Hepatocyte (in vitro differentiated cells): ENCODE measurements at regions not wholly inside any gene's neighbourhood (a gene's known extent, or its start where the extent isn't known, plus 50 kb on each side); places are given as distances from the start of the nearest gene placed in this dataset.

Source experiments
- DNase-seq: peaks from one replicate; pipeline ENCODE4 v3.0.0-alpha.2; 2016; ENCODE audit warnings: low spot score
- H2AFZ ChIP-seq: fragments of 200-600 bp; sonication (generic); 2 replicates; pipeline ENCODE4 v1.6.0; 2016; ENCODE audit warnings: antibody characterized with exemption, mild to moderate bottlenecking
- H3K27ac ChIP-seq: fragments of 200-600 bp; sonication (generic); 2 replicates; pipeline ENCODE4 v1.5.1; 2016; ENCODE audit warnings: mild to moderate bottlenecking
- H3K27me3 ChIP-seq: fragments of 200-600 bp; sonication (generic); 2 replicates; pipeline ENCODE4 v1.6.1; 2016
- H3K36me3 ChIP-seq: fragments of 200-600 bp; sonication (generic); replicated peaks from 2 replicates; pipeline ENCODE4 v1.5.1; 2016; ENCODE audit warnings: low read depth; ENCODE audit not compliant: insufficient read depth
- H3K4me1 ChIP-seq: fragments of 200-600 bp; sonication (generic); 2 replicates; pipeline ENCODE4 v1.5.1; 2016; ENCODE audit warnings: mild to moderate bottlenecking, moderate library complexity; ENCODE audit not compliant: insufficient read depth
- H3K4me2 ChIP-seq: fragments of 200-600 bp; sonication (generic); 2 replicates; pipeline ENCODE4 v1.6.0; 2016
- H3K4me3 ChIP-seq: fragments of 200-600 bp; sonication (generic); 2 replicates; pipeline ENCODE4 v1.5.1; 2016; ENCODE audit warnings: mild to moderate bottlenecking
- H3K79me2 ChIP-seq: fragments of 200-600 bp; sonication (generic); 2 replicates; pipeline ENCODE4 v1.6.0; 2017; ENCODE audit warnings: mild to moderate bottlenecking
- H3K9me2 ChIP-seq: fragments of 200-600 bp; sonication (generic); replicated peaks from 2 replicates; pipeline ENCODE4 v1.6.0; 2017; ENCODE audit warnings: mild to moderate bottlenecking; ENCODE audit not compliant: insufficient read depth
- H3K9me3 ChIP-seq: fragments of 200-600 bp; sonication (generic); 2 replicates; pipeline ENCODE4 v1.5.1; 2016; ENCODE audit warnings: low read depth, mild to moderate bottlenecking
- H4K20me1 ChIP-seq: fragments of 200-600 bp; sonication (generic); 2 replicates; pipeline ENCODE4 v1.6.0; 2016; ENCODE audit warnings: mild to moderate bottlenecking; ENCODE audit not compliant: insufficient read depth, poor library complexity, severe bottlenecking
- CTCF ChIP-seq: fragments of 200-600 bp; sonication (generic); IDR thresholded peaks from 2 replicates; pipeline ENCODE4 v1.5.1; 2016; ENCODE audit warnings: antibody characterized with exemption, mild to moderate bottlenecking; ENCODE audit not compliant: poor library complexity
- EZH2 ChIP-seq: fragments of 200-600 bp; sonication (generic); IDR thresholded peaks from 2 replicates; pipeline ENCODE4 v1.6.1; 2016; ENCODE audit warnings: antibody characterized with exemption, mild to moderate bottlenecking, borderline replicate concordance
- EZH2phosphoT487 ChIP-seq: fragments of 200-600 bp; sonication (generic); IDR thresholded peaks from one replicate; pipeline ENCODE4 v1.6.1; 2018; ENCODE audit warnings: antibody characterized with exemption, mild to moderate bottlenecking, low read depth, moderate library complexity; ENCODE audit not compliant: unreplicated experiment, severe bottlenecking
- WGBS: methylation state at CpG from one replicate; pipeline ENCODE4 v1.1.6; 2016; ENCODE audit warnings: low lambda C conversion rate; ENCODE audit errors: missing lambda C conversion rate; 5-methylcytosine and 5-hydroxymethylcytosine counted together

GRCh38 chr2:234739061-234739460 lies 212.8 kb upstream of the SH3BP4 start:
- H3K27me3 ChIP-seq = no peaks in the 10 kb centered on the region
- no peaks in the 10 kb centered on the region for H3K4me1 ChIP-seq
- no peaks in the 10 kb centered on the region for H3K36me3 ChIP-seq
- no peak overlapping the region for H2AFZ ChIP-seq
- H3K9me3 ChIP-seq = no peaks in the 10 kb centered on the region
- H3K4me3 ChIP-seq = no peak overlapping the region
- H3K79me2 ChIP-seq = no peaks in the 10 kb centered on the region
- no peaks in the 10 kb centered on the region for H3K9me2 ChIP-seq
- no peak overlapping the region for H3K4me2 ChIP-seq
- no peak overlapping the region for H3K27ac ChIP-seq
- no peak for DNase-seq
- TF ChIP-seq EZH2 (no peak), CTCF (no peak), EZH2phosphoT487 (no peak)
- no peaks in the 10 kb centered on the region for H4K20me1 ChIP-seq

DNA sequence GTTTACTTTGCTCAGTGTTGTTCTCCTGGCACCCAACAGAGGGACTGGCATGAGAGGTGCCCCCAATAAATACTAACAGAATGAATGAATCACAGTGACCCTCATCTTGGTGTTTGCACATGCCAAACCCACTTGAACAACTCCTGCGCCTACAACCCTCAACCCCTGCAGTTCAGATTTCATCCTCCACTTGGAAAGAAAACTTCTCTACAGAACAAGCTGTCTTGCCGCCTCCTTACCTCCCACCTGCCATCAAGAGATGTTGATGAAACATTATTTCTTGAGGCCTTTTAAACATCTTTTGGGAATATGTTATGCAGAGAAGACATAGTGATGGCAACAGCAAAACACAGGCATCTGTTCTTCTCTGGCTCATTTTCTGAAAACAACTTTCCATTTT lies 216.0 kb upstream of the SH3BP4 start:
- Histone ChIP-seq H3K4me1 (no peaks in the 10 kb centered on the region), H2AFZ (no peak overlapping the region)
- WGBS = 95% methylated on average over 2 of the region's 2 CpGs

DNA sequence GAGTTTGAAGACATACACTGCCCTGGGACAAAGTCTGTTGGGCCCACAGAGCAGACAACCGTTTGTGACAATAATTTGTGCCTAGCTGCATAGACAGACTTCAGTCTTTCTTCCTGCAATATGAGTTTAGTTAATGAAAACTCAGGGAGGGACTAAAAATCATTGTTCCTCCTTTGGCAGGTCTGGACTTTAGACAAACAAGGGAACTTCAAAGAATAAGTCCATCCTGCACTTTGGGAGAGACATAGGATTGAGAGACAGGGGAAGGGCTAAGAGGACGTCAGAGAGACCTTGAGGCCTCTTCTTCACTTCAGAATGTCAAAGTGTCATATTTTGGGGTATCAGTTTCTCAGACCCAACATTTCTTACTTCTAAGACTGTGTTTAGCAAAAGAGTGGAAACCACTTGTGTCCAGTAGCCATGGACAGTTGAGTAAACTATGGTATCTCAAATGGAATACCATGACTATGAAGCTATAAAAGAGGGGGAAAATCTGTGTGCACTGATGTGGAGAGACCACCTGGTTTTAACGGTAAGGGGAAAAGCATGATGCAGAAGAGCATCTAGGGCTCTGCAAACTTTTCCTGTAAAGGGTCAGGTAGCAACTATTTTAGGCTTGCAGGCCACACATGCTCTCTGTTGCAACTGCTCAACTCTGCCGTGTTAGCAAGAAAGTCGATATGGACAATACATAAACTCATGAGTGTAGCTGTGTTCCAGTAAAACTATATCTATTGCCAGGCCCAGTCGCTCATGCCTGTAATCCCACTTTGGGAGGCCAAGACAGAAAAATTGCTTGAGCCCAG lies 217.8 kb upstream of the SH3BP4 start:
- no peaks in the 10 kb centered on the region for H3K9me3 ChIP-seq
- no peak overlapping the region for H3K4me3 ChIP-seq
- TF ChIP-seq CTCF (no peak), EZH2phosphoT487 (no peak), EZH2 (no peak)
- DNase-seq = no peak
- no peak overlapping the region for H2AFZ ChIP-seq
- no peak overlapping the region for H3K4me2 ChIP-seq
- H3K27ac ChIP-seq = no peak overlapping the region
- H3K27me3 ChIP-seq = no peaks in the 10 kb centered on the region
- no peaks in the 10 kb centered on the region for H3K79me2 ChIP-seq
- 77% methylated on average over 6 of the region's 6 CpGs for WGBS
- no peaks in the 10 kb centered on the region for H3K9me2 ChIP-seq
- no peaks in the 10 kb centered on the region for H3K4me1 ChIP-seq
- H3K36me3 ChIP-seq = no peaks in the 10 kb centered on the region
- H4K20me1 ChIP-seq = no peaks in the 10 kb centered on the region

More for the DNA sequence above, 216.0 kb upstream of the SH3BP4 start:
- Histone ChIP-seq H4K20me1 (no peaks in the 10 kb centered on the region), H3K36me3 (no peaks in the 10 kb centered on the region), H3K9me3 (no peaks in the 10 kb centered on the region), H3K4me3 (no peak overlapping the region), H3K9me2 (no peaks in the 10 kb centered on the region), H3K79me2 (no peaks in the 10 kb centered on the region), H3K27ac (no peak overlapping the region), H3K4me2 (no peak overlapping the region), H3K27me3 (no peaks in the 10 kb centered on the region)
- no peak for TF ChIP-seq EZH2
- TF ChIP-seq EZH2phosphoT487 = no peak
- TF ChIP-seq CTCF = no peak
- DNase-seq = no peak
